HT1080 (cell line): ENCODE measurements at regions not wholly inside any gene's neighbourhood (a gene's known extent, or its start where the extent isn't known, plus 50 kb on each side); places are given as distances from the start of the nearest gene placed in this dataset.
A peak's percentile ranks its signal among the peaks of the same experiment; 100 is the strongest.

Experiments used
- DNase-seq: peaks from one replicate; pipeline ENCODE4 v3.0.0-alpha.2; 2015; ENCODE audit warnings: low read depth

GRCh38 chr19:32091241-32091640, 254.2 kb upstream of the ZNF507 start:
- DNase-seq, result no peak

GRCh38 chr19:32097011-32097410, 248.4 kb upstream of the ZNF507 start:
- DNase-seq, result no peak

GRCh38 chr19:32097620-32098019, 247.8 kb upstream of the ZNF507 start:
- DNase-seq, result no peak

GRCh38 chr19:32098968-32099367, 246.4 kb upstream of the ZNF507 start:
- DNase-seq, result no peak

GRCh38 chr19:32101206-32101605, 244.2 kb upstream of the ZNF507 start:
- no peak for DNase-seq

- no peak for DNase-seq
These were observed 241.9 kb upstream of the ZNF507 start for GRCh38 chr19:32103541-32103940.

- peak; percentile 65 for DNase-seq
These were observed 241.1 kb upstream of the ZNF507 start for GRCh38 chr19:32104153-32104849.

GRCh38 chr19:32104850-32105235, 240.6 kb upstream of the ZNF507 start:
- DNase-seq, result no peak

- no peak for DNase-seq
These were observed 239.7 kb upstream of the ZNF507 start for GRCh38 chr19:32105527-32106310.

- DNase-seq, result no peak
These were observed 223.2 kb upstream of the ZNF507 start for GRCh38 chr19:32122258-32122657.

- DNase-seq, result no peak
These were observed 222.0 kb upstream of the ZNF507 start for GRCh38 chr19:32123355-32123940.

- no peak for DNase-seq
These were observed 220.8 kb upstream of the ZNF507 start for GRCh38 chr19:32124585-32124984.

GRCh38 chr19:32129141-32129540, 216.3 kb upstream of the ZNF507 start:
- DNase-seq, result no peak

- no peak for DNase-seq
These were observed 215.1 kb upstream of the ZNF507 start for GRCh38 chr19:32130332-32130731.

- DNase-seq, result no peak
These were observed 214.4 kb upstream of the ZNF507 start for GRCh38 chr19:32131005-32131404.

- DNase-seq, result no peak
These were observed 207.0 kb upstream of the ZNF507 start for GRCh38 chr19:32138416-32138815.

- no peak for DNase-seq
These were observed 203.4 kb upstream of the ZNF507 start for GRCh38 chr19:32141840-32142511.

- DNase-seq, result no peak
These were observed 198.7 kb upstream of the ZNF507 start for GRCh38 chr19:32146664-32147063.

GRCh38 chr19:32150605-32151004, 194.8 kb upstream of the ZNF507 start:
- DNase-seq, result no peak

- DNase-seq, result no peak
These were observed 191.0 kb upstream of the ZNF507 start for GRCh38 chr19:32154418-32154817.

- no peak for DNase-seq
These were observed 180.9 kb upstream of the ZNF507 start for GRCh38 chr19:32164384-32164992.

- no peak for DNase-seq
These were observed 180.3 kb upstream of the ZNF507 start for GRCh38 chr19:32165141-32165540.
